ENCODE measurements at regions not wholly inside any gene's neighbourhood (a gene's known extent, or its start where the extent isn't known, plus 50 kb on each side); places are given as distances from the start of the nearest gene placed in this dataset.
A peak's percentile ranks its signal among the peaks of the same experiment; 100 is the strongest.
"Not testable (repeated sequence)": the region's sequence is repeated elsewhere in the genome, so short reads cannot be mapped to it uniquely, and the experiment has no call there.

DNA sequence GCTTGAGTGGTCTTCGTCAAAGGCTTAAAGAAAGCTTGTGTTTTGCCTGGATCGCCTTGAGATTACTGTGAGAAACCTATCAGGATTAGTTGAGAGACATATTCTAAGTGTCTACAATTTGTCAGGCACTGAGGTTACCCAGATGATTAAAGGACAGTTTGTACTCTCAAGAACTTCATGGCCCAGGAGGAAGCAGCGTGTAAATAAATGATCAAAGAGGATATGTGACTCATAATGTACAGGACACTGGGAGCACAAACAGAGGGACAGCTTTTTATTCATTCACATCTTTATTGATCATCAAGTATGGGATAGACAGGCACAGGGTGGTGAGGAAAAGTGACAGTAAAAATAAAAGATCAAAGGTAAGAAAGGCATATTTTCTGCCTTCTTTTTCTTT, 152.6 kb upstream of the FSHR start:
- DNase-seq (ENCODE audit: low read depth, low spot score): peak; percentile 54
- in situ Hi-C loops (cut with HindIII; ENCODE audit: low pct_unique_long_range_greater_than_20kb, low sequenced_read_pairs): no loop called here

- DNase-seq (ENCODE audit: low read depth, low spot score); in situ Hi-C loops (cut with HindIII; ENCODE audit: low pct_unique_long_range_greater_than_20kb, low sequenced_read_pairs): not testable (repeated sequence)
Observed at GRCh38 chr2:49298693-49299092, 144.4 kb upstream of the FSHR start.

DNA sequence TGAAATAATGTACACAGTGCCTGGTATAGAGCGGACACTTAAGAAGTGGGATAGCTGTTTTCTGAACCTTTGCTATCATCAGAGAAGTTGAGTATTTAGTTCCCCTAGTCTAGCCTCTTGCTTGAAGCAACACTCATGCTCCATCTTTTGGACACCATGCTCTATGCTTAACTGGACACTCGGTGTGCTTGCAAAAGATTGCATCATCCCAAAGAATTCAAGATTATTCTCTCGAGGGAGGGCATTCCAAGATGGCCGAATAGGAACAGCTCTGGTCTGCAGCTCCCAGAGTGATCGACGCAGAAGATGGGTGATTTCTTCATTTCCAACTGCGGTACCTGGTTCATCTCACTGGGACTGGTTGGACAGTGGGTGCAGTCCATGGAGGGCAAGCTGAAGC, 143.9 kb upstream of the FSHR start:
- in situ Hi-C loops (cut with HindIII; ENCODE audit: low pct_unique_long_range_greater_than_20kb, low sequenced_read_pairs): no loop called here
- DNase-seq (ENCODE audit: low read depth, low spot score): no peak

- DNase-seq (ENCODE audit: low read depth, low spot score): no peak
- in situ Hi-C loops (cut with HindIII; ENCODE audit: low pct_unique_long_range_greater_than_20kb, low sequenced_read_pairs): no loop called here
Observed at GRCh38 chr2:49296107-49296867, 142.0 kb upstream of the FSHR start.

GRCh38 chr2:49294225-49294624, 139.9 kb upstream of the FSHR start:
- in situ Hi-C loops (cut with HindIII; ENCODE audit: low pct_unique_long_range_greater_than_20kb, low sequenced_read_pairs): no loop called here
- DNase-seq (ENCODE audit: low read depth, low spot score): no peak

DNA sequence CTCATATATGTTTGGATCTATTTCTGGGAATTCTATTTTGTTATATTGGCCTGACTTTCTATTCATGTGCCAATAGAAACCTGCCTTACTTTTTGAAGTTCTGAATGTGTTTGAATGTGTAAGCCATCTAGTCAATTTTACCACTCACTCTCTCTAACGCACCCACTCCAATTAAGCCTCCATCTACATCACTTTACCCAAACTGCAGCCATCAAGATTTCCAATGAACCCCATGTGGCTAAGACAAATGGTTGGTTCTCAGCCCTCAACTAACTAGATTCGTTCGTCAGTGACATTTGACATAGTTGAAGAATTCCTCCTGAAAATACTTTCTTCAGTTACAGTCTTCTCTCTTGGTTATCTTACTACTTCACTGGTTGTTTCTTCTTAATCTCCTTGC, 137.3 kb upstream of the FSHR start:
- in situ Hi-C loops (cut with HindIII; ENCODE audit: low pct_unique_long_range_greater_than_20kb, low sequenced_read_pairs): no loop called here
- DNase-seq (ENCODE audit: low read depth, low spot score): no peak

DNA sequence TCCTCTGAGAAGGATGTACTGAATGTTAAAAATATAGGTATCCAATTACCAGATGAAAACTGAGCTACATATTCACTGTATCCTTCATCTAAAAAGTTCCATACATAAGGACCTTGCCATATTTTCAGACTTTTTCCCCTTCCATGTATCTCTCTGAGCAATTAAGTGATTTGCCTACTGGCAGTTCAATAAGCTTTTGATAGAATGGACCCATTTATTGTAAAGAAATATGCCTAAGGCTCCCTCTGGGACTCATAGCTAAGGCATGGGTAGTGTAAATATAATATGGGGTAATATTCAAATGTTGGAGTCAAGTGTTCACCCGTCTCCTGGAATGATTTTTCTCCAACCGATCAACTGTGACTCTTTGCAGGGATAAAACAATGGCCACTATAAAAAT, 135.4 kb upstream of the FSHR start:
- peak; percentile 86 for DNase-seq (ENCODE audit: low read depth, low spot score)
- in situ Hi-C loops (cut with HindIII; ENCODE audit: low pct_unique_long_range_greater_than_20kb, low sequenced_read_pairs): no loop called here

DNA sequence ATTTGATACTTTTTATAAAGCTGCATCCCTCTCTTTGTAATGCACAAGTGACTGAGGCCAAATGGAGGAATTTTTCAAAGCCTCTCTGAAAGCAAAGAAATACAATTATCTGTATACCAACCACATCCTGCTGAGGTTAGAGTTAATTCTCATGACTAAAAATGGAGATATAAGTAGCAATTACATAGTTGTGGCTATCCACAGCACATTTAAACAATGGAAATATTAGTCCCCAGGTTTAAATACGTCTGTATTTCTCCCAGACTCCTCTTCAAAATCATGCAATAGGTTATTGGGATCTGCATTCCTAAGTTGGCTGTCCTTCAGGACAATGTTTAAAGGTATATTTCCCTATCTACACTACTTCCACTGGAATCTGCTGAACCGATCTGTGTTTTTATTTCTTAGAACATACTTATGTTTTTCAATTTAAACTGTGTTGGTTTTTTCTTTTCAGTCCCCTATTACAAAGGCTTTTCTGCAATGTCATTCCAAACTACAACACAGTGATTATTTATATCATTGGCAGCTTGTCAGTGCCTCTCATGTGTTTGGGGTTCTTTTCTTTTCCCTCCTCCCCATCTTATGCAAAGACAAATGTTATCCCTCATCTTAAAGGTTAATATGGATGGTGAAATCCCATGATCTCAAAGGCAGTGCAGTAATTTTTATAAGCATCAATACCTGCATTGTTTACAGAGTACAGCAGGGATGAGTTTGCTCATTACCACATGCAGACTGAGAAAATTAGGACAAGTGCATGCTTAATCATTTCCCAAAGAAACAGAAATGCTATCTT, 134.8 kb upstream of the FSHR start:
- DNase-seq (ENCODE audit: low read depth, low spot score): peak; percentile 99

GRCh38 chr2:49288113-49288705, 133.9 kb upstream of the FSHR start:
- in situ Hi-C loops (cut with HindIII; ENCODE audit: low pct_unique_long_range_greater_than_20kb, low sequenced_read_pairs): no loop called here
- DNase-seq (ENCODE audit: low read depth, low spot score): peak; percentile 89

More for the DNA sequence above, 134.8 kb upstream of the FSHR start:
- in situ Hi-C loops (cut with HindIII; ENCODE audit: low pct_unique_long_range_greater_than_20kb, low sequenced_read_pairs): no loop called here

DNA sequence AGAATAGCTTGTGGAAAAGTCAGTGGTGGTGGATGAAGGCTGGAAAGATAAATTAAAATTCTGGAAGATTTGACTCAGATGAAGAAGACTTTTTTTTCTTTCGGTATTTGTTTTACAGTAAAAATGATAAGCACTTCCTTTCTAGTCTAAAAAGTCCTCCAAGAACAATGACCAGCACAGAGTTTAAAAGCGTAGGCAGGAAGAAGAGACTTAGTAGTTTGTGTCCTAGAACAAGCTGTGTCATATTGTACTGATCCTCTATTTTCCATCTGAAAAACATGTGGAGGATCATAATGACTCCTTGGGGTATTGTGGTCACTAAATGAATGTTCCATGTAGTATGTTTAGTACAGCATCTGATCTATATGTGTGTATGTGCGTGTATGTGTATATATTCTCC, 132.4 kb upstream of the FSHR start:
- in situ Hi-C loops (cut with HindIII; ENCODE audit: low pct_unique_long_range_greater_than_20kb, low sequenced_read_pairs): no loop called here
- no peak for DNase-seq (ENCODE audit: low read depth, low spot score)

DNA sequence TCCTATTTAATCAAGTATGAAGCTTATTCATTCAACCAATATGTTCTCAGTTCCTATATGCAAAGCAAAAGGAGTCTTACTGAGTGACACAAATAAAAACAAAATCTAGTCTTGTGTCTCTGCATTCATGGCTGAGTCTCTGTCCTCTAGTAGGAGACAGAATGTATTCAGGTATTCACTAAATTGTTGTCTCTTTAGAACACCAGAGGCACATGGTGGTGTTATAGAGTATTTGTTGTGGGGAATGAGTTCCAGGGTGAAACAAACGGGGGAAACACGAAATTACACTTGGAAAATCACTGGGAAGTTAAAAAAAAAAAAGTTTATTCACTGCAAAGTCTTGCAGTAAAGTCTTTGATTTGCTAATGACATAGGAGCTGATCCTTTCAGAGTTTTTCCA, 131.7 kb upstream of the FSHR start:
- DNase-seq (ENCODE audit: low read depth, low spot score): no peak
- in situ Hi-C loops (cut with HindIII; ENCODE audit: low pct_unique_long_range_greater_than_20kb, low sequenced_read_pairs): no loop called here

DNA sequence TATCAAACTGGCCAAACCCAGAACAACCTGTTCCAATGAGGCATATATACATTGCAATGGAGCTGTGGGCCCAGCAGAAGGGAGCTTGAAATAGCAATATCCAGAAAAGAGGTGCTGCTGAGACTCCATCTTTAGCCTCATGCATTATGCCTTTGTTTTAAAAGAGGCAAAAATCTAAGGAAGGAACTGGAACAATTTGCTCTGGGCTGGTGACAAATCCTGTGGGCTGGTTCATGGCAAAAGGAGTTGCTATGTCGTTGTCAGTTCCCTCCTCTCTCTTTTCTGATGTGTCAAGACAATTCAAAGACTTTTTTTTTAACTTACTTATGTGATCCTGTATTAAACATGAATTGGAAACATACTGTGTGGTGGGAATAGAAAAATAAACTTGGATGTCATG, 124.2 kb upstream of the FSHR start:
- DNase-seq (ENCODE audit: low read depth, low spot score): no peak
- in situ Hi-C loops (cut with HindIII; ENCODE audit: low pct_unique_long_range_greater_than_20kb, low sequenced_read_pairs): no loop called here

DNA sequence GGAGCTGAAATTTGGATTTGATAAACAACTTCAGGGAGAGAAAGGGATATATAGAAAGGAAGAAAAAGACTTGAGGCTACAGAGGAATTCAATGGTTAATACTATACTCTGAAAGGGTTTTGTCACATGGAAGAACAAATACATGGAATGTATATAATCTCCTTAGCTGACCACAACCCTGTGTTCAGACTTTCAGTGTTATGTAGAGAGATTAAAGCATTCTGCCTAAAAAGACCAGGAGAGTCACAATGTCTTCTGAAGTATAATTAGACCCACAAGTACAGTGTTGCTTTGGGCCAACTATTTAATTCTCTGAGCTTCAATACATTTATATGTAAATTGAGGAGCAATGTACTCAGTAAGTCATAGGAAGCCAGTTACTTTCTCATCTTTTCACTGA, 123.8 kb upstream of the FSHR start:
- DNase-seq (ENCODE audit: low read depth, low spot score): no peak
- in situ Hi-C loops (cut with HindIII; ENCODE audit: low pct_unique_long_range_greater_than_20kb, low sequenced_read_pairs): no loop called here

DNA sequence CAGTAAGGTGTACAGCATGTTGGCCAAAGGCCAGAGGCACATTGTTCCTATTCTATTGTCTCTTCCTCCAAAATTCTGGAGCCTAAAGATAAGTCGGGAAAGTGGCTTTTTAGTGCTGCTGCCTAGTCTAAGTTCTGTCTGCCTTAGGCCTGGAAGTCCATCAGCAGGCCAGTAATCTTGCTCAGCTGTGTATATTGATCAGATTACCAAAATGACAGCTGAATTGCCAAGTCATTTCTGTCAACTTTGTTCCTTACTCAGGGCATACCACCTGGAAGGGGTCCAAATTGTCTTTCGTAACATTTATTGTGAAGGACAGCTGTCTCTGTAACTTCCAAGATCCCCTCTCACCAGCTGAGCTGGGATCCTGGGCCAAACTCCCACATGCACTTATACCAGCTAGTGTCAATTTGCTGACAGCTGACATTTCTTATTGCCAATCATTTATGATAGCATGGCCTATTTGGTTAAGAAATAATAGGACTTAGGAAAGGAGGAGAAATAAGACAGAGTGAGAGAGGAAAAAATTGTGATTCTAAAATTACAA, 116.8 kb upstream of the FSHR start:
- in situ Hi-C loops (cut with HindIII; ENCODE audit: low pct_unique_long_range_greater_than_20kb, low sequenced_read_pairs): no loop called here
- DNase-seq (ENCODE audit: low read depth, low spot score): no peak

- in situ Hi-C loops (cut with HindIII; ENCODE audit: low pct_unique_long_range_greater_than_20kb, low sequenced_read_pairs): no loop called here
- peak; percentile 38 for DNase-seq (ENCODE audit: low read depth, low spot score)
Observed at GRCh38 chr2:49270091-49270490, 115.8 kb upstream of the FSHR start.

DNA sequence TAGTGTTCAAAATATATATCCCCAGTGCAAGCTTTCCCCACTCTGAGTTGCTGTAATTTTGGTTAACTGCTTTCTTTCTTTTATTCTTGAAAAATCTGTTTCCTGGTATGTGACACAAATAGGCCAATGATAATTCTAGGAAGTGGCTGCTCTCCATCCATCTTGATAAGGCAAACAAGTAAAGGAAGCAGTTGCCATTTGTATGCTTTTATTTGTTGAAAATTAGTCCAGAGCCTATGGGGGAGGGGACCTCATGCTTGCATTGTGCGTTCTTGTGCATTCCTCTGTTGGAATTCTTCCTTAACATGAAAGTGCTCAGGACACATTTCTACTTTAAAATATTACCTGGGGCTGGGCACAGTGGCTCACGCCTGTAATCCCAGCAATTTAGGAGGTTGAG, 111.2 kb upstream of the FSHR start:
- in situ Hi-C loops (cut with HindIII; ENCODE audit: low pct_unique_long_range_greater_than_20kb, low sequenced_read_pairs): no loop called here
- no peak for DNase-seq (ENCODE audit: low read depth, low spot score)

GRCh38 chr2:49262801-49263560, 108.7 kb upstream of the FSHR start:
- in situ Hi-C loops (cut with HindIII; ENCODE audit: low pct_unique_long_range_greater_than_20kb, low sequenced_read_pairs): no loop called here
- DNase-seq (ENCODE audit: low read depth, low spot score): no peak

GRCh38 chr2:49261781-49262180, 107.5 kb upstream of the FSHR start:
- no peak for DNase-seq (ENCODE audit: low read depth, low spot score)
- in situ Hi-C loops (cut with HindIII; ENCODE audit: low pct_unique_long_range_greater_than_20kb, low sequenced_read_pairs): no loop called here
